Vagina (tissue), 2 donors: ENCODE measurements at regions not wholly inside any gene's neighbourhood (a gene's known extent, or its start where the extent isn't known, plus 50 kb on each side); places are given as distances from the start of the nearest gene placed in this dataset.

Experiments used
- POLR2AphosphoS5 ChIP-seq, 2 donors: sonication (generic); formaldehyde crosslinking; IDR thresholded peaks; one replicate each; pipeline ENCODE4 v1.9.0; 2017; ENCODE audit warnings: antibody characterized with exemption in 2 of 2, mild to moderate bottlenecking in 2 of 2, low read depth in 1 of 2; ENCODE audit not compliant: insufficient read depth in 1 of 2
- TF ChIP-seq, protein P1 (sequence below), 3 experiments: fragments of 450-650 bp in 2 of 3; fragments of 200-600 bp in 1 of 3; sonication (generic) in 1 of 3; IDR thresholded peaks; one replicate each; pipeline ENCODE4 v1.5.1; 2017 to 2019; ENCODE audit warnings: antibody characterized with exemption in 3 of 3, mild to moderate bottlenecking in 2 of 3, moderate library complexity in 2 of 3

DNA sequence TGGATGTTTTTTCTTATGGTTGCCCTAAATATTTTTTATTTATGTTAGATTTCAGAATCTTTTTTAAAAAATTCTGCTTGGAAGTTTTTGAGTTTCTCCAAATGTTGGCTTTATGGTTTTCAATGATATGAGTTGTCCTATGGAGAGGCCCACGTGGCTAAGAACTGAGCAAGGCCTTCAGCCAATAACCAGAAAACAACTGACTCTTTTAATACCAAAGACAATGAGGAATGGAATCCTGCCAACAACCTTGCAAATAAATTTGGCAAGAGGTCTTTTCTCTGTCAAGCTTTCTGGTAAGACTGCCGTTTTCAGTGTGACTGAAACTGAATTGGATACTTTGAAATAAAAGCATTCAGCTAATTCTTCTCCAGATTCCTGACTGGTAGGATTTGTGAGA, 1740.1 kb upstream of the WWC1 start:
- TF ChIP-seq, protein P1, sequence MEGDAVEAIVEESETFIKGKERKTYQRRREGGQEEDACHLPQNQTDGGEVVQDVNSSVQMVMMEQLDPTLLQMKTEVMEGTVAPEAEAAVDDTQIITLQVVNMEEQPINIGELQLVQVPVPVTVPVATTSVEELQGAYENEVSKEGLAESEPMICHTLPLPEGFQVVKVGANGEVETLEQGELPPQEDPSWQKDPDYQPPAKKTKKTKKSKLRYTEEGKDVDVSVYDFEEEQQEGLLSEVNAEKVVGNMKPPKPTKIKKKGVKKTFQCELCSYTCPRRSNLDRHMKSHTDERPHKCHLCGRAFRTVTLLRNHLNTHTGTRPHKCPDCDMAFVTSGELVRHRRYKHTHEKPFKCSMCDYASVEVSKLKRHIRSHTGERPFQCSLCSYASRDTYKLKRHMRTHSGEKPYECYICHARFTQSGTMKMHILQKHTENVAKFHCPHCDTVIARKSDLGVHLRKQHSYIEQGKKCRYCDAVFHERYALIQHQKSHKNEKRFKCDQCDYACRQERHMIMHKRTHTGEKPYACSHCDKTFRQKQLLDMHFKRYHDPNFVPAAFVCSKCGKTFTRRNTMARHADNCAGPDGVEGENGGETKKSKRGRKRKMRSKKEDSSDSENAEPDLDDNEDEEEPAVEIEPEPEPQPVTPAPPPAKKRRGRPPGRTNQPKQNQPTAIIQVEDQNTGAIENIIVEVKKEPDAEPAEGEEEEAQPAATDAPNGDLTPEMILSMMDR (IDR thresholded peaks at IDR 0.05): no peak
- TF ChIP-seq POLR2AphosphoS5 (IDR thresholded peaks at IDR 0.05; ENCODE audit: insufficient read depth in 1 of 2, low read depth in 1 of 2): no peak
